NCI-H2171 treated with DMSO at 0.1 percent for 48 hours (cell line): ENCODE measurements at regions not wholly inside any gene's neighbourhood (a gene's known extent, or its start where the extent isn't known, plus 50 kb on each side); places are given as distances from the start of the nearest gene placed in this dataset.
"Not testable (repeated sequence)": the region's sequence is repeated elsewhere in the genome, so short reads cannot be mapped to it uniquely, and the experiment has no call there.

Experiments used
- DNase-seq: peaks from one replicate; lab custom pipeline; 2025; lab: John Stamatoyannopoulos, UW

GRCh38 chr3:31289584-31289983 is 243.1 kb upstream of the STT3B start:
- DNase-seq, result no peak

- DNase-seq, result no peak
These were observed 242.7 kb upstream of the STT3B start for GRCh38 chr3:31290046-31290445.

- no peak for DNase-seq
These were observed 240.9 kb upstream of the STT3B start for GRCh38 chr3:31291818-31292217.

- DNase-seq, result no peak
These were observed 238.1 kb upstream of the STT3B start for GRCh38 chr3:31294430-31295149.

DNA sequence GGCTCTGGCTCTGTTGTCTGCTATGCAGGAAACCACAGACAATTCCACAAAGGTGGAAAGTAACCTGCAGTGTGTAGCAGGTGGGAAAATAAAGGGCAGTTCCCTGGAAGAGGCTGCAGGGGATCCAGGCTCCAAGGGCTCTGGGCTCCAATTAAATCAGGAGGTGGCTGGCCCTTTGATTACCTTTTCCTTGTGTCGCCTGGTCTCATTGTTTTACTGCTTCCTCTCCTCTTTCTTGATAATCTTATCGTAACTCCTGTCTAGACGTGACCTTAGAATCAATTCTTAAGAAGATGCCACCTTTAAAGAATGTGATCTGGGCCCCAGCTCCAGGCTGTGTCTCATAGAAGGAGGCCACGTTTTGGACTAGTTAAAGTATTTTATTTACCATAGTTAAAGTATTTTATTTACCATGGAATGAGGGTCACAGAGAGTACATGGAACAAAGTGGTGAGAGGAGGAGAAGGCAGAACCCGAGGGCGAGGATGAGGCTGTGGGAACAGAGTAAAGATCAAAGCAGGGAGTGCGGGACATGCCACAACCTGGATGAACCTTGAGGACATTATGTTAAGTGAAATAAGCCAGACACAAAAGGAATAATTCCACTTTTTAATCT is 237.5 kb upstream of the STT3B start:
- no peak for DNase-seq

- DNase-seq, result no peak
These were observed 234.9 kb upstream of the STT3B start for GRCh38 chr3:31297726-31298298.

DNA sequence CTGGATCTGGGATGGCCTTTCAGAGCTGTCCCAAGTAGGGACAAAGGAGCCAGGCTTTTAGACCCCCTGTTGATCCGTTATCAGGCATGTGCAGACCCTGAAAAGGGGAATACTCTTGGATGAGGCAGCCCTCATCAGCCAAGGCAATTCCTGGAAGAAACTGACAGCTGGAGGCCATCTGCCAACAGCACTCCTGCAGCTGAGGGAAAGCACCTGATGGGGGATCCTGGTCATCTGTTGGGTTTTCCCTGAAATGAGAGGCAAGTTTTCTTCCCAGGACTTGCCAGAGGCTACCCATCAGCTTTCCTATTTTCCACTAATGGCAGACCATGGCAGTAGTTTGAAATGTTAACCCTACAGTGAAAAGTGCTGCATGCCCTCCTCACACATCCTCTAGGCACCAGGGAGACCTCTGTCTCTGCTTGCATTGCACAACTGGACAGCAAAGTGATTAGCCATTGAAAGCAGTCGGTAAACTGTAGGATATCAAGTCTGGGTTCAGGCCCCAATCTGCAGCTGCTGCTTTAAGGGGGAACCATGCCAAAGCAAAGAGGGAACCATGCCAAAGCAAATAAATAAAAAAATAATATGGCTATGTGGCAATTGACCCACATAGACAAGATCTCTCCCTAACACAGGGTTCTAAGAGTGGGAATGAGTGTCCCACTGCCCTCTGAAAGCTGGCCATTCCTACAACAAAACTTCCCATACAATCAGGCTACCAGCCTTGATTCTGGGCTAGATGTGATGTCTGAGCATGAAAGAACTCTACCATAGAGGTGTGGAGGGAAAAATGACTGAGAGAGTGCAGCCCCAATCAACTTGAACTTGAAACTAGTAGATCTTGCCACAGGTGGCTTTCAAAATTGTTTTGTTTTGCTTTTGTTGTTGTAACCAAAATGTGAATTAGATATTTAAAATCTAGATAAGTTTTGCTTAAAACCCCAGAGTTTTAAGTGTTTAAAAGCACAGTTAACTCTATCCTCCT is 232.0 kb upstream of the STT3B start:
- DNase-seq, result peak; percentile 8

DNA sequence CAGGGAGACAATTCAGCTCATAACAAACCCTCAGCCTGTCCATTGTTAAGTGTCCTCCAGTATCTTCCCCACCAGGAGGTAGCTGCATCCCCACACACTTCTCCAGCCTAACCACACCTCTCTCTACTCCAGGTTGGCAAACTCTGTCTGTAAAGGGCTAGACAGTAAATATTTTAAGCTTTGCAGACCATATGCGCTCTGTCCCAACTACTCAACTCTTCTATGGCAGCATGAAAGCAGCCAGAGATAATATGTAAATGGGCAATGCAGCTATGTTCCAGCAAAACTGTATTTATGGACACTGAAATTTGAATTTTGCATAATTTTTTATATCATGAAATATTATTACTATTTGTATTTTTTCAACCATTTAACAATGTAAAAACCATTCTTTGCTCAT is 230.4 kb upstream of the STT3B start:
- DNase-seq, result no peak

- DNase-seq, result no peak
These were observed 227.4 kb upstream of the STT3B start for GRCh38 chr3:31305340-31305739.

- DNase-seq, result no peak
These were observed 225.5 kb upstream of the STT3B start for GRCh38 chr3:31307131-31307785.

- no peak for DNase-seq
These were observed 221.2 kb upstream of the STT3B start for GRCh38 chr3:31311559-31311958.

- peak; percentile 14 for DNase-seq
These were observed 220.3 kb upstream of the STT3B start for GRCh38 chr3:31312400-31312799.

- DNase-seq, result no peak
These were observed 218.5 kb upstream of the STT3B start for GRCh38 chr3:31314258-31314657.

DNA sequence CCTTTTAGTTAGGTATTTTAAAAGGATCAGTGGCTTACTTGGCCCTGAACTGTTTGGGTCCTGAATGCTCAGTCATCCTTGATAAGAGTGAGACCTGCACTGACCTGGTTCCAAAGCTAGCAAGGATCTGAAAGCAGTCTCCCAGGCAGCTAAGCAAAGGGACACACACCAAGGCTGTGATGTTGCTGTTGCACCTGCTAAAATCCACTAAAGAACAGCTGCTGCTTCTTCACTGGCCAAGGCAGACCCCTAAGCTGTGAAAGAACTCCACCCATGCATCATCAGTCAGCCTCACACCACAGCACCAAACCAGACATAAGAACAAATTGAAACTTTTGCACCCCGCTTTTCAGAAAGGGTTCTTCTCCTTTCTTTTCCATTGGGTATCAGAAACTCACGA is 213.4 kb upstream of the STT3B start:
- no peak for DNase-seq

- DNase-seq, result no peak
These were observed 211.1 kb upstream of the STT3B start for GRCh38 chr3:31321620-31322019.

- DNase-seq, result no peak
These were observed 210.3 kb upstream of the STT3B start for GRCh38 chr3:31322460-31322859.

- DNase-seq, result not testable (repeated sequence)
These were observed 204.8 kb upstream of the STT3B start for GRCh38 chr3:31327826-31328357.

- peak; percentile 30 for DNase-seq
These were observed 201.4 kb upstream of the STT3B start for GRCh38 chr3:31331278-31331677.

DNA sequence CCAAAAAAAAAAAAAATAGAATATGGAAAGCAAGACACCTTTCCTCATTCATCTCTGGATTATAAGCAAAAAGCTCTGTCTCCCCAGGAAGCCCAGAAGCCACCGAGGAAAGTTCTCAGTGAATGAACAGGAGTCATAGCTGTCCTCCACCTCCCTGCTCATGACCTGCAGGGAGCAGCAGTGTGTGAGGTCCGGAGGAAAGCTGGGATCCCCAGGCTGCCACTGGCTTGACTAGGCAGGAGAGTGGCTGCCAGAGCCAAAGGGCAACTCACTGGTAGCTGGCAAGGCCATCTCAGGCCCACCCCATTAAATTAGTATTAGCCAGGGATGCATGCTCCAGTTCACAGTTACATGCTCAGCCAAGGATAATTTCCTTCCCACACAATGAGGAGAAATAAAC is 191.6 kb upstream of the STT3B start:
- DNase-seq, result no peak

- no peak for DNase-seq
These were observed 189.7 kb upstream of the STT3B start for GRCh38 chr3:31343075-31343474.

DNA sequence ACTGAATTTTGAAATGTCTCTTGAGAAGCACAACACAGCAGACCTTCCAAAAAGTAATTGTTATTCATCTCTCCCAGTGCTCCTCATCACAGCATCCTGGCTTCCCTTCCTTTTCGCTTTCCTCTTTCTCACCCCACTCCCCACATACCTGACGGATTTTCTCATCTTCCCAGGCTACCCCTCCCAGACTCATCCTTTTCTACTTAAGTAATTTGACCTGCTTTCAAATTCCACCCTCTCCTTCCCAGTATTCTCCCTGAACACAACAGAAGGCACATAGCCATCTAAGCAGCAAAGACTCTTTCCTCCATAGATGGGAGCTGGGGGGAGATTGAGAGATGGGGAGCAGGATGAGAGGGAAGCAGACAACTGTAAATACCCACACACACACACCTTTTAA is 187.1 kb upstream of the STT3B start:
- no peak for DNase-seq
